Testis (tissue), 2 donors: ENCODE measurements at regions not wholly inside any gene's neighbourhood (a gene's known extent, or its start where the extent isn't known, plus 50 kb on each side); places are given as distances from the start of the nearest gene placed in this dataset.

ENCODE experiments used
- POLR2A ChIP-seq: fragments of 450-650 bp; IDR thresholded peaks from one replicate; pipeline ENCODE4 v1.6.1; 2017; ENCODE audit warnings: antibody characterized with exemption, mild to moderate bottlenecking, moderate library complexity
- TF ChIP-seq, protein P1 (sequence below), 3 experiments: fragments of 450-650 bp in 2 of 3; fragments of 200-600 bp in 1 of 3; sonication (generic) in 1 of 3; IDR thresholded peaks; one replicate each; pipeline ENCODE4 v1.5.1; 2016 to 2019; ENCODE audit warnings: antibody characterized with exemption in 3 of 3, mild to moderate bottlenecking in 2 of 3, moderate library complexity in 1 of 3

DNA sequence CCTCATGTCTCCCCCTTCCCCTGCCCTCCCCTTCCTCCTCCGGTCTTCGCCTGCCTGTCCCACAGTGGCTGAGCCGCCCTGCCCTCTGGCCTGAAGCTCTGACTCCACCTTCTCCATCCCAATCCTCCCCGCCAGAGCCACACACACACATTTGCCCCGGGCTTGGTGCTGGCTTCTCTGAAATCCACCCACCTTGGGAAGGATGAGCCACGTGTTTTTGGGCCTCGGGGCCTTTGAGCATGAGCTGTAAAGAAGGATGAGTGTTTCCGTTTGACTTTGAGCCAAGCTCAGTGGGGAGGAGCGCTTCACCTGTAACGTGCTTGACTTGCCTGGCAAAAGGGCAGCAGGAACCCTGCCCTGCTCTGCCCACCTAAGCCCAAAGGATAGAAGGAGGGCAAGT, 295.1 kb downstream of the SIPA1L2 start:
- TF ChIP-seq POLR2A, result no peak
- TF ChIP-seq, protein P1, sequence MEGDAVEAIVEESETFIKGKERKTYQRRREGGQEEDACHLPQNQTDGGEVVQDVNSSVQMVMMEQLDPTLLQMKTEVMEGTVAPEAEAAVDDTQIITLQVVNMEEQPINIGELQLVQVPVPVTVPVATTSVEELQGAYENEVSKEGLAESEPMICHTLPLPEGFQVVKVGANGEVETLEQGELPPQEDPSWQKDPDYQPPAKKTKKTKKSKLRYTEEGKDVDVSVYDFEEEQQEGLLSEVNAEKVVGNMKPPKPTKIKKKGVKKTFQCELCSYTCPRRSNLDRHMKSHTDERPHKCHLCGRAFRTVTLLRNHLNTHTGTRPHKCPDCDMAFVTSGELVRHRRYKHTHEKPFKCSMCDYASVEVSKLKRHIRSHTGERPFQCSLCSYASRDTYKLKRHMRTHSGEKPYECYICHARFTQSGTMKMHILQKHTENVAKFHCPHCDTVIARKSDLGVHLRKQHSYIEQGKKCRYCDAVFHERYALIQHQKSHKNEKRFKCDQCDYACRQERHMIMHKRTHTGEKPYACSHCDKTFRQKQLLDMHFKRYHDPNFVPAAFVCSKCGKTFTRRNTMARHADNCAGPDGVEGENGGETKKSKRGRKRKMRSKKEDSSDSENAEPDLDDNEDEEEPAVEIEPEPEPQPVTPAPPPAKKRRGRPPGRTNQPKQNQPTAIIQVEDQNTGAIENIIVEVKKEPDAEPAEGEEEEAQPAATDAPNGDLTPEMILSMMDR (IDR thresholded peaks at IDR 0.05), result no peak
